ENCODE measurements at regions not wholly inside any gene's neighbourhood (a gene's known extent, or its start where the extent isn't known, plus 50 kb on each side); places are given as distances from the start of the nearest gene placed in this dataset.
A peak's percentile ranks its signal among the peaks of the same experiment; 100 is the strongest.

- TF ChIP-seq PRDM2 (tag by site-specific recombination; IDR thresholded peaks at IDR 0.05; ENCODE audit: borderline replicate concordance) (no peak), ZNF510 (tag by site-specific recombination; IDR thresholded peaks at IDR 0.05; ENCODE audit: insufficient replicate concordance) (peak; percentile 19), MEIS1 (CRISPR knock-in tag; IDR thresholded peaks at IDR 0.05; ENCODE audit: borderline replicate concordance) (no peak), BCL11B (tag by site-specific recombination; IDR thresholded peaks at IDR 0.05; ENCODE audit: low read depth) (no peak), SETDB1 (IDR thresholded peaks at IDR 0.05; ENCODE audit: insufficient read length, low read length) (peak; percentile 89), ZNF157 (tag by site-specific recombination; IDR thresholded peaks at IDR 0.05) (no peak), ZNF16 (tag by site-specific recombination; IDR thresholded peaks at IDR 0.05; ENCODE audit: low read depth) (no peak), ZNF701 (tag by site-specific recombination; IDR thresholded peaks at IDR 0.05) (no peak)
Observed at GRCh38 chr3:87924485-87924884, 134.3 kb downstream of the CGGBP1 start (continued).

DNA sequence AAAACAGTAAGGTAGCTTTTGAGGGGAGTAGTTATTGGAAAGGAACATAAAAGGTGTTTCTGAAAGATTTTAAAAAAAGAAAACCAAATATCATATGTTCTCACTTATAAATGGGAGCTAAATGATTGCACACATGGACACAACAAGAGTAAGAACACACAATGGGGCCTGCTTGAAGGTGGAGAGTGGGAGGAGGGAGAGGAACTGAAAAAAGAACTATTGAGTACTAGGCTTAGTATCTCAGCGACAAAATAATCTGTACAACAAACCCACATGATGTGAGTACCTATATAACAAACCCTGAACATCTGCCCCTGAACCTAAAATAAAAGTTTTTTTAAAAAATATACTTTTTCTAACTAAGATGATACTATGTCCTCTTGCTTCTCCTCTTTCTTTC is 138.3 kb downstream of the CGGBP1 start:
- no peaks in the 10 kb centered on the region for H3K9me3 ChIP-seq (ENCODE audit: control insufficient read depth, insufficient read depth, low read depth, low read length)
- TF ChIP-seq ZNF433 (tag by site-specific recombination; IDR thresholded peaks at IDR 0.05; ENCODE audit: low read depth) (no peak), ZSCAN23 (tag by site-specific recombination; IDR thresholded peaks at IDR 0.05) (no peak), ZXDB (tag by site-specific recombination; IDR thresholded peaks at IDR 0.05) (no peak), ZNF521 (tag by site-specific recombination; IDR thresholded peaks at IDR 0.05) (no peak), ZNF248 (tag by site-specific recombination; IDR thresholded peaks at IDR 0.05) (no peak), ZNF701 (tag by site-specific recombination; IDR thresholded peaks at IDR 0.05) (no peak), ZFP69B (tag by site-specific recombination; IDR thresholded peaks at IDR 0.05) (no peak), ZNF660 (tag by site-specific recombination; IDR thresholded peaks at IDR 0.05) (no peak), KLF8 (tag by site-specific recombination; IDR thresholded peaks at IDR 0.05) (no peak), KLF7 (tag by site-specific recombination; IDR thresholded peaks at IDR 0.05; ENCODE audit: borderline replicate concordance) (no peak)
- TF ChIP-seq, protein P1, sequence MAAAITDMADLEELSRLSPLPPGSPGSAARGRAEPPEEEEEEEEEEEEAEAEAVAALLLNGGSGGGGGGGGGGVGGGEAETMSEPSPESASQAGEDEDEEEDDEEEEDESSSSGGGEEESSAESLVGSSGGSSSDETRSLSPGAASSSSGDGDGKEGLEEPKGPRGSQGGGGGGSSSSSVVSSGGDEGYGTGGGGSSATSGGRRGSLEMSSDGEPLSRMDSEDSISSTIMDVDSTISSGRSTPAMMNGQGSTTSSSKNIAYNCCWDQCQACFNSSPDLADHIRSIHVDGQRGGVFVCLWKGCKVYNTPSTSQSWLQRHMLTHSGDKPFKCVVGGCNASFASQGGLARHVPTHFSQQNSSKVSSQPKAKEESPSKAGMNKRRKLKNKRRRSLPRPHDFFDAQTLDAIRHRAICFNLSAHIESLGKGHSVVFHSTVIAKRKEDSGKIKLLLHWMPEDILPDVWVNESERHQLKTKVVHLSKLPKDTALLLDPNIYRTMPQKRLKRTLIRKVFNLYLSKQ (tag by site-specific recombination; IDR thresholded peaks at IDR 0.05; ENCODE audit: borderline replicate concordance): no peak
- no peaks in the 10 kb centered on the region for H3K36me3 ChIP-seq (ENCODE audit: control insufficient read depth in 2 of 2, insufficient read depth in 1 of 2, low read length in 2 of 2)
- POLR2A ChIA-PET: no interaction called here
- CTCF ChIA-PET: no interaction called here
- H3K4me1 ChIP-seq (ENCODE audit: control insufficient read depth, insufficient read depth, low read length): no peaks in the 10 kb centered on the region
- H3K4me3 ChIP-seq (ENCODE audit: low read depth, low read length): no peak overlapping the region
- H3K27ac ChIP-seq (ENCODE audit: extremely low read depth, low read depth, low read length): no peak overlapping the region

DNA sequence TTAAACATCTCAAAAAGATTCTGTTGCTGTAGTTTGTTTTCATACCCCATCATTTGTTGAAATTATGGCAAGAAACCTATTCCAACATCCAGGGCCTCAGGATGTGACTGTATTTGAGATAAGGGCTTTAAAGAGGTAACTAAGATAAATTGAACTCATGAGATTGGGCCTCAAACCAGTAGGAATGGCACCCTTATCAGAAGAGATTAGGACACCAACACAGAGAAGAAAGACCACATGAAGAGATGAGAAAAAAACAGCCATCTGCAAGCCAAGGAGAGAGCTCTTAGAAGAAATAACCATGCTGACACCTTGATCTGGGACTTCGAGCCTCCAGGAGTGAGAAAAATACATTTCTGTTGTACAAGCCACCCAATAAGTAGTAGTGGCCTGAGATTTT is 157.7 kb downstream of the CGGBP1 start:
- no peaks in the 10 kb centered on the region for H3K4me1 ChIP-seq (ENCODE audit: control insufficient read depth, insufficient read depth, low read length)
- POLR2A ChIA-PET: no interaction called here
- H3K9me3 ChIP-seq (ENCODE audit: control insufficient read depth, insufficient read depth, low read depth, low read length): no peaks in the 10 kb centered on the region
- H3K4me3 ChIP-seq (ENCODE audit: low read depth, low read length): no peak overlapping the region
- CTCF ChIA-PET: no interaction called here
- no peaks in the 10 kb centered on the region for H3K36me3 ChIP-seq (ENCODE audit: control insufficient read depth in 2 of 2, insufficient read depth in 1 of 2, low read length in 2 of 2)
- H3K27ac ChIP-seq (ENCODE audit: extremely low read depth, low read depth, low read length): no peak overlapping the region
- no peak for TF ChIP-seq ZNF184 (tag by site-specific recombination; IDR thresholded peaks at IDR 0.05)
- no peak for TF ChIP-seq ZBTB17 (tag by site-specific recombination; IDR thresholded peaks at IDR 0.05)
- TF ChIP-seq ZNF391 (tag by site-specific recombination; IDR thresholded peaks at IDR 0.05; ENCODE audit: borderline replicate concordance, low read depth): no peak
- TF ChIP-seq ZSCAN4 (tag by site-specific recombination; IDR thresholded peaks at IDR 0.05): no peak
- no peak for TF ChIP-seq ZNF274 (IDR thresholded peaks at IDR 0.05; ENCODE audit: low read length)
- TF ChIP-seq ZNF274 (tag by site-specific recombination; IDR thresholded peaks at IDR 0.05; ENCODE audit: borderline replicate concordance): no peak

Data from HEK293 (cell line).